ENCODE measurements at regions not wholly inside any gene's neighbourhood (a gene's known extent, or its start where the extent isn't known, plus 50 kb on each side); places are given as distances from the start of the nearest gene placed in this dataset.

GRCh38 chr18:45248240-45248903 lies 366.9 kb upstream of the SLC14A2 start:
- Histone ChIP-seq H3K27ac (ENCODE audit: low read depth, low read length) (no peak overlapping the region), H3K4me1 (ENCODE audit: control insufficient read depth, insufficient read depth, low read length) (no peaks in the 10 kb centered on the region), H3K9me3 (ENCODE audit: control insufficient read depth, insufficient read depth, low read length) (no peaks in the 10 kb centered on the region), H3K9ac (ENCODE audit: low read depth, low read length) (no peak overlapping the region), H3K4me3 (ENCODE audit: low read depth, low read length) (no peak overlapping the region), H3K36me3 (ENCODE audit: control insufficient read depth, insufficient read depth, low read length) (no peaks in the 10 kb centered on the region), H3K27me3 (ENCODE audit: control insufficient read depth, insufficient read depth, low read length) (no peaks in the 10 kb centered on the region)

DNA sequence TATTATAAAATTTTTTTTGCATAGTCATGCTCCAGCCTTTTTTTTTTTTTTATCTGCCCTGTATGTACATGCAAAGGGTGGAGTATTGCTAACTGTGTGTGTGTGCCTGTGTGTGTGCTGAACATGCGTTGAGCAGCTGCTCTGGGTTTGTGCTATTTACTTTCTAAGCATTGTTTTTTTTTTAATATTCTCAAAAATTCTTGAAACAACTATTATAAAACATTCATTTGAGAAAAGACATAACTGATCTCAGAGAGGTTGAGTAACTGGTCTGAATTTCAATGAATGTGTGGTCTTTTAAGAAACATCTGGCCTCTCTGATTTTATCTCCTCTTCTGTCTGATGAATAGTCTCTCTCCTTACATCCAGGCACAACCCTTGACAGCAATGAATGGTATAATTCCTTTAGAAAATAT lies 366.0 kb upstream of the SLC14A2 start:
- Histone ChIP-seq H3K4me3 (ENCODE audit: low read depth, low read length) (no peak overlapping the region), H3K9me3 (ENCODE audit: control insufficient read depth, insufficient read depth, low read length) (no peaks in the 10 kb centered on the region), H3K4me1 (ENCODE audit: control insufficient read depth, insufficient read depth, low read length) (no peaks in the 10 kb centered on the region), H3K27me3 (ENCODE audit: control insufficient read depth, insufficient read depth, low read length) (no peaks in the 10 kb centered on the region), H3K9ac (ENCODE audit: low read depth, low read length) (no peak overlapping the region), H3K27ac (ENCODE audit: low read depth, low read length) (no peak overlapping the region), H3K36me3 (ENCODE audit: control insufficient read depth, insufficient read depth, low read length) (no peaks in the 10 kb centered on the region)

DNA sequence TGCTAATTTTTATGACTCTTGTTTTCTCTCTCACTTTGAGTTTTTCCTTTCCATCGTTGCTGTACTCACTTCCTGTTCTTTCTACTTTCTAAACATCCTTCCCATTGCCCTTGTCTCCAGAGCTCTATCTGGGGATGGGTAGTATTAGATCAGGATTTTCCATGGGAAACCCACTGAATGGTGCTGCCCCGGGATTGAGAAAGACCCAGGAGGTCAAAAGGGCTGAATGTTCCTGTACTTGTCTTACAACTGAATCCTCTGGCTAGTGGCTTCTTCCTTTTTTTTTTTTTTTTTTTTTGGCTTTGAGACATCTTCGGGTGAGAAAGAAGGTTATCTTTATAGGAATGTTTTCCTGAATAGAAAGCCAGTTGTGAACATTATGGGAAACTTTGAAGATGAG lies 364.8 kb upstream of the SLC14A2 start:
- no peak overlapping the region for H3K27ac ChIP-seq (ENCODE audit: low read depth, low read length)

GRCh38 chr18:45251236-45251635 lies 364.0 kb upstream of the SLC14A2 start:
- Histone ChIP-seq H3K27ac (ENCODE audit: low read depth, low read length) (no peak overlapping the region), H3K4me3 (ENCODE audit: low read depth, low read length) (no peak overlapping the region), H3K4me1 (ENCODE audit: control insufficient read depth, insufficient read depth, low read length) (no peaks in the 10 kb centered on the region), H3K36me3 (ENCODE audit: control insufficient read depth, insufficient read depth, low read length) (no peaks in the 10 kb centered on the region), H3K9ac (ENCODE audit: low read depth, low read length) (no peak overlapping the region), H3K27me3 (ENCODE audit: control insufficient read depth, insufficient read depth, low read length) (no peaks in the 10 kb centered on the region), H3K9me3 (ENCODE audit: control insufficient read depth, insufficient read depth, low read length) (no peaks in the 10 kb centered on the region)

More for the DNA sequence above, 364.8 kb upstream of the SLC14A2 start:
- no peak overlapping the region for H3K9ac ChIP-seq (ENCODE audit: low read depth, low read length)
- no peaks in the 10 kb centered on the region for H3K9me3 ChIP-seq (ENCODE audit: control insufficient read depth, insufficient read depth, low read length)
- H3K4me3 ChIP-seq (ENCODE audit: low read depth, low read length), result no peak overlapping the region
- H3K27me3 ChIP-seq (ENCODE audit: control insufficient read depth, insufficient read depth, low read length), result no peaks in the 10 kb centered on the region
- H3K4me1 ChIP-seq (ENCODE audit: control insufficient read depth, insufficient read depth, low read length), result no peaks in the 10 kb centered on the region
- H3K36me3 ChIP-seq (ENCODE audit: control insufficient read depth, insufficient read depth, low read length), result no peaks in the 10 kb centered on the region

DNA sequence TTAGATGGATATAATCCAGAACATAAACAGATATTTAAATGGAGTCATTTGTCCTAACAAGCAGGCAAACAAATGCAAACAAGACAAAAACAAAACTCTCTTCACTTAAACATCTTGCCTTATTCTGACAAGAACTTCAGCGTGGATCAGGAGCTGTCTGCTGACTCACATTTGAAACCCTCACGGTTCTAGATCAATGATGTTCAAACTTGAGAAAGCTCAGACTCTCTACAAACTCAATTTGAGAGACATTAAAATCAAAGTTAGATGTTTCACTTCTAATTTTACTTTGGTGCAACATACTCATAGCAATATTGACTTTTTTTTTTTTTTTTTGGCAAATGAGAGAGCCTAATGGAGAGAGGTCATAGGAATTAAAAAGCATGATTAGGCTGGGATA lies 362.8 kb upstream of the SLC14A2 start:
- H3K27ac ChIP-seq (ENCODE audit: low read depth, low read length), result no peak overlapping the region
- no peaks in the 10 kb centered on the region for H3K9me3 ChIP-seq (ENCODE audit: control insufficient read depth, insufficient read depth, low read length)
- H3K27me3 ChIP-seq (ENCODE audit: control insufficient read depth, insufficient read depth, low read length), result no peaks in the 10 kb centered on the region
- H3K4me1 ChIP-seq (ENCODE audit: control insufficient read depth, insufficient read depth, low read length), result no peaks in the 10 kb centered on the region
- no peak overlapping the region for H3K4me3 ChIP-seq (ENCODE audit: low read depth, low read length)
- no peaks in the 10 kb centered on the region for H3K36me3 ChIP-seq (ENCODE audit: control insufficient read depth, insufficient read depth, low read length)
- H3K9ac ChIP-seq (ENCODE audit: low read depth, low read length), result no peak overlapping the region

DNA sequence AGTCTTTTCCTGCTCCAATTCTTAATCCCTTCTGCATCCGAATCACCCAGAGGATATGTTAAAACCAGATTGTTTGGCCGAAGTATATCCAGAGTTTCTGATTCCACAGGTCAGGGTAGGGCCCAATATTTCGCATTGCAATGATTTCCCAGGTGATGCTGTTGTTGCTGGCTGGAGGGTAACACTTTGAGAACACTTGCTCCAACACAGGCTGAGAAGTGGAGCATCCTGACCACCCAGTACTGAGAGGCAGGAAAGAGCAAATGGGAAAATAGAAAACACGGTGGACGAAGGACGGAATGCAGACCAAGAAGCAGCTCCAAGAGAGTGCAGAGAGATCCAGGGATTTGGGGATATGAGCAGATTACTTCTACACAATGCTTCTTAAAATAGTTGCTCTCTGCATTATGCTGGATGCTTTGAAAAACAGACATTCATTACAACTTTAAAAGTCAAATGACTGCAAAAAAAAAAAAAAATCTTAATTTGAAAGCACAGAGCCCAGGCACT lies 362.2 kb upstream of the SLC14A2 start:
- Histone ChIP-seq H3K4me1 (ENCODE audit: control insufficient read depth, insufficient read depth, low read length) (no peaks in the 10 kb centered on the region), H3K27me3 (ENCODE audit: control insufficient read depth, insufficient read depth, low read length) (no peaks in the 10 kb centered on the region), H3K9ac (ENCODE audit: low read depth, low read length) (no peak overlapping the region)

GRCh38 chr18:45253973-45254708 lies 361.1 kb upstream of the SLC14A2 start:
- Histone ChIP-seq H3K27me3 (ENCODE audit: control insufficient read depth, insufficient read depth, low read length) (no peaks in the 10 kb centered on the region), H3K27ac (ENCODE audit: low read depth, low read length) (no peak overlapping the region), H3K9me3 (ENCODE audit: control insufficient read depth, insufficient read depth, low read length) (no peaks in the 10 kb centered on the region), H3K36me3 (ENCODE audit: control insufficient read depth, insufficient read depth, low read length) (no peaks in the 10 kb centered on the region), H3K4me3 (ENCODE audit: low read depth, low read length) (no peak overlapping the region), H3K9ac (ENCODE audit: low read depth, low read length) (no peak overlapping the region), H3K4me1 (ENCODE audit: control insufficient read depth, insufficient read depth, low read length) (no peaks in the 10 kb centered on the region)

More for the DNA sequence above, 362.2 kb upstream of the SLC14A2 start:
- no peak overlapping the region for H3K27ac ChIP-seq (ENCODE audit: low read depth, low read length)
- no peaks in the 10 kb centered on the region for H3K36me3 ChIP-seq (ENCODE audit: control insufficient read depth, insufficient read depth, low read length)
- no peaks in the 10 kb centered on the region for H3K9me3 ChIP-seq (ENCODE audit: control insufficient read depth, insufficient read depth, low read length)
- H3K4me3 ChIP-seq (ENCODE audit: low read depth, low read length), result no peak overlapping the region

DNA sequence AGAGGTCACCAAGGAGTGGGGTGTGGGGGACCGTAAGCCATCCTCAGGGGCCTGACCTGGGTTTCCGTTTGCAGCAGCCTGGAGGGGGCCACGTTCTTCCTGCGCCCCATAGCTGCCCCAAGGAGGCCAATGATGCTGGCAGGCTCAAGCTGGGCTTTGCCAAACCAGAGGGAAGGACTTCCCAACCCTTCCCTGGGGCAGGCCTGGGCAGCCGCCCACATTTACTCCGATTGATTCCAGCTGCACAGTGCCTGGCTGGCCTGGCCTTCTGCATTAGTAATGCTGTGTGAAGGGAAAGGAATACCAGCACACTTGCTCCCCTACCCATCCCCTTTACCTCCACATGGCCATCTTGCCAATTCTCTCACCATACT lies 360.6 kb upstream of the SLC14A2 start:
- Histone ChIP-seq H3K4me1 (ENCODE audit: control insufficient read depth, insufficient read depth, low read length) (no peaks in the 10 kb centered on the region), H3K36me3 (ENCODE audit: control insufficient read depth, insufficient read depth, low read length) (no peaks in the 10 kb centered on the region), H3K4me3 (ENCODE audit: low read depth, low read length) (no peak overlapping the region), H3K27me3 (ENCODE audit: control insufficient read depth, insufficient read depth, low read length) (no peaks in the 10 kb centered on the region), H3K27ac (ENCODE audit: low read depth, low read length) (no peak overlapping the region), H3K9ac (ENCODE audit: low read depth, low read length) (no peak overlapping the region), H3K9me3 (ENCODE audit: control insufficient read depth, insufficient read depth, low read length) (no peaks in the 10 kb centered on the region)

- no peak overlapping the region for H3K9ac ChIP-seq (ENCODE audit: low read depth, low read length)
- no peaks in the 10 kb centered on the region for H3K36me3 ChIP-seq (ENCODE audit: control insufficient read depth, insufficient read depth, low read length)
- no peak overlapping the region for H3K27ac ChIP-seq (ENCODE audit: low read depth, low read length)
- no peaks in the 10 kb centered on the region for H3K9me3 ChIP-seq (ENCODE audit: control insufficient read depth, insufficient read depth, low read length)
- H3K4me1 ChIP-seq (ENCODE audit: control insufficient read depth, insufficient read depth, low read length), result no peaks in the 10 kb centered on the region
- no peak overlapping the region for H3K4me3 ChIP-seq (ENCODE audit: low read depth, low read length)
- H3K27me3 ChIP-seq (ENCODE audit: control insufficient read depth, insufficient read depth, low read length), result no peaks in the 10 kb centered on the region
Observed at GRCh38 chr18:45255197-45255890, 359.9 kb upstream of the SLC14A2 start.

GRCh38 chr18:45260125-45260524 lies 355.2 kb upstream of the SLC14A2 start:
- Histone ChIP-seq H3K4me1 (ENCODE audit: control insufficient read depth, insufficient read depth, low read length) (no peaks in the 10 kb centered on the region), H3K4me3 (ENCODE audit: low read depth, low read length) (no peak overlapping the region), H3K36me3 (ENCODE audit: control insufficient read depth, insufficient read depth, low read length) (no peaks in the 10 kb centered on the region)

DNA sequence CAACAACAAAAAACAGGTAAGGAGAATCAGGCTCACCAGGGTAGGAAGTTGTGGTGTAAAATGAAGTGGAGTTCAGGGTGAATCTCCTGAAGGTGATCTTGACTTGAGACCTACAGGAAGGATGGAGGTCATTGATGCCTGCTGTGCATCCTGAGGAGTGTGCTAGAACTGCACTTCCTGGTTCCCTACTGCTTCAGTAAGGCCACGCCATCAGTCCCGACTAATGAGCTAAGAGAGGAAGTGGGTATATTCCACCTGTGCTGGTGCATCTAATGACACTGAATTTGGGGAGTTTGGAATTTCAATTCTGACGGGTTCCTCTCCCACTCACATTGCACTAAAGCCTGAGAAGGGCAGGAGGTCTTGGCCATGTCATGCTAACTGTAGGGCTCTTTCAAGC lies 349.3 kb upstream of the SLC14A2 start:
- no peak overlapping the region for H3K27ac ChIP-seq (ENCODE audit: low read depth, low read length)
- H3K27me3 ChIP-seq (ENCODE audit: control insufficient read depth, insufficient read depth, low read length), result no peaks in the 10 kb centered on the region
- H3K4me1 ChIP-seq (ENCODE audit: control insufficient read depth, insufficient read depth, low read length), result no peaks in the 10 kb centered on the region
- H3K9me3 ChIP-seq (ENCODE audit: control insufficient read depth, insufficient read depth, low read length), result no peaks in the 10 kb centered on the region
- no peaks in the 10 kb centered on the region for H3K36me3 ChIP-seq (ENCODE audit: control insufficient read depth, insufficient read depth, low read length)
- no peak overlapping the region for H3K4me3 ChIP-seq (ENCODE audit: low read depth, low read length)
- H3K9ac ChIP-seq (ENCODE audit: low read depth, low read length), result no peak overlapping the region

More at GRCh38 chr18:45260125-45260524, 355.2 kb upstream of the SLC14A2 start:
- Histone ChIP-seq H3K27ac (ENCODE audit: low read depth, low read length) (no peak overlapping the region), H3K9me3 (ENCODE audit: control insufficient read depth, insufficient read depth, low read length) (no peaks in the 10 kb centered on the region), H3K9ac (ENCODE audit: low read depth, low read length) (no peak overlapping the region), H3K27me3 (ENCODE audit: control insufficient read depth, insufficient read depth, low read length) (no peaks in the 10 kb centered on the region)
